Neural cell (in vitro differentiated cells): ENCODE measurements at regions not wholly inside any gene's neighbourhood (a gene's known extent, or its start where the extent isn't known, plus 50 kb on each side); places are given as distances from the start of the nearest gene placed in this dataset.
"Not testable (repeated sequence)": the region's sequence is repeated elsewhere in the genome, so short reads cannot be mapped to it uniquely, and the experiment has no call there.

ENCODE experiments used
- H2AFZ ChIP-seq: fragments of 200-600, 300-800 bp; sonication (generic), shearing (Covaris generic); 2 replicates; pipeline ENCODE4 v1.6.0; 2014; ENCODE audit warnings: low read depth, mild to moderate bottlenecking, antibody characterized with exemption, low read length, moderate library complexity
- H3F3A ChIP-seq: fragments of 200-600 bp; shearing (Covaris generic); 2 replicates; pipeline ENCODE4 v1.6.1; 2016; ENCODE audit warnings: mild to moderate bottlenecking, moderate library complexity, mixed read lengths, antibody characterized with exemption, low read length; ENCODE audit not compliant: insufficient read depth, poor library complexity, severe bottlenecking
- H3K27ac ChIP-seq: fragments of 200-600, 300-800 bp; sonication (generic), shearing (Covaris generic); 2 replicates; pipeline ENCODE4 v1.5.1; 2014; ENCODE audit warnings: mild to moderate bottlenecking, low read length, moderate library complexity
- H3K27me3 ChIP-seq: fragments of 300-800, 200-600 bp; sonication (generic), shearing (Covaris generic); 2 replicates; pipeline ENCODE4 v1.6.0; 2014; ENCODE audit warnings: mild to moderate bottlenecking, low read depth, low read length, moderate library complexity; ENCODE audit not compliant: insufficient read depth
- H3K36me3 ChIP-seq: fragments of 300-800, 200-600 bp; sonication (generic), shearing (Covaris generic); 2 replicates; pipeline ENCODE4 v1.5.1; 2014; ENCODE audit warnings: mild to moderate bottlenecking, antibody characterized with exemption, low read length, moderate library complexity; ENCODE audit not compliant: insufficient read depth
- H3K4me2 ChIP-seq: fragments of 300-800, 200-600 bp; sonication (generic), shearing (Covaris generic); 2 replicates; pipeline ENCODE4 v1.6.0; 2014; ENCODE audit warnings: mild to moderate bottlenecking, low read length
- H3K4me3 ChIP-seq: fragments of 300-800, 200-600 bp; sonication (generic), shearing (Covaris generic); 2 replicates; pipeline ENCODE4 v1.5.1; 2014; ENCODE audit warnings: mild to moderate bottlenecking, low read length, moderate library complexity
- H3K79me2 ChIP-seq: fragments of 200-600 bp; shearing (Covaris generic); replicated peaks from 2 replicates; pipeline ENCODE4 v1.6.0; 2014; ENCODE audit warnings: mild to moderate bottlenecking, low read length, moderate library complexity; ENCODE audit not compliant: insufficient read depth
- H3K9ac ChIP-seq: fragments of 300-800, 200-600 bp; sonication (generic), shearing (Covaris generic); 2 replicates; pipeline ENCODE4 v1.6.1; 2016; ENCODE audit warnings: mild to moderate bottlenecking, low read length, mixed read lengths
- H3K9me2 ChIP-seq: fragments of 200-600 bp; shearing (Covaris generic); 2 replicates; pipeline ENCODE4 v1.6.1; 2016; ENCODE audit warnings: mild to moderate bottlenecking, low read length, mixed read lengths; ENCODE audit not compliant: insufficient read depth
- H3K9me3 ChIP-seq: fragments of 200-600, 300-800 bp; sonication (generic), shearing (Covaris generic); 2 replicates; pipeline ENCODE4 v1.6.1; 2016; ENCODE audit warnings: mild to moderate bottlenecking, mixed run types, low read length, moderate library complexity, mixed read lengths
- H4K20me1 ChIP-seq: fragments of 200-600 bp; shearing (Covaris generic); 2 replicates; pipeline ENCODE4 v1.6.1; 2016; ENCODE audit warnings: mild to moderate bottlenecking, mixed run types; ENCODE audit not compliant: insufficient read depth
- CTCF ChIP-seq: fragments of 450-650 bp; IDR thresholded peaks from 2 replicates; pipeline ENCODE4 v1.5.1; 2014; ENCODE audit warnings: antibody characterized with exemption, mild to moderate bottlenecking, moderate library complexity; ENCODE audit not compliant: poor library complexity, severe bottlenecking
- EP300 ChIP-seq: fragments of 450-650 bp; conservative IDR thresholded peaks from 2 replicates; pipeline ENCODE4 v1.6.1; 2014; ENCODE audit warnings: antibody characterized with exemption, mild to moderate bottlenecking, moderate library complexity; ENCODE audit not compliant: poor library complexity, severe bottlenecking
- EZH2 ChIP-seq: fragments of 200-600, 300-800 bp; shearing (Covaris generic), sonication (generic); IDR thresholded peaks from 2 replicates; pipeline ENCODE4 v1.6.1; 2014; ENCODE audit warnings: antibody characterized with exemption, low read length, borderline replicate concordance, mild to moderate bottlenecking; ENCODE audit not compliant: insufficient read depth, poor library complexity, severe bottlenecking
- MXI1 ChIP-seq: fragments of 450-650 bp; conservative IDR thresholded peaks from 2 replicates; pipeline ENCODE4 v1.6.1; 2014; ENCODE audit warnings: antibody characterized with exemption, mild to moderate bottlenecking; ENCODE audit not compliant: poor library complexity, severe bottlenecking
- POLR2AphosphoS5 ChIP-seq: IDR thresholded peaks from 2 replicates; pipeline ENCODE4 v1.6.1; 2012
- RAD21 ChIP-seq: fragments of 450-650 bp; conservative IDR thresholded peaks from 2 replicates; pipeline ENCODE4 v1.6.1; 2014; ENCODE audit warnings: antibody characterized with exemption, mild to moderate bottlenecking, moderate library complexity
- SMC3 ChIP-seq: fragments of 450-650 bp; conservative IDR thresholded peaks from 2 replicates; pipeline ENCODE4 v1.6.1; 2014; ENCODE audit warnings: antibody characterized with exemption, mild to moderate bottlenecking, moderate library complexity; ENCODE audit not compliant: poor library complexity
- TAF1 ChIP-seq: IDR thresholded peaks from 2 replicates; pipeline ENCODE4 v1.6.1; 2012; ENCODE audit warnings: low read depth
- TF ChIP-seq, protein P1 (sequence below): IDR thresholded peaks from 2 replicates; pipeline ENCODE4 v1.6.1; 2012; ENCODE audit warnings: borderline replicate concordance

- no peak overlapping the region for H3K4me3 ChIP-seq
- no peaks in the 10 kb centered on the region for H3F3A ChIP-seq
Observed at GRCh38 chr3:171915275-171915674, 72.1 kb downstream of the TMEM212 start.

DNA sequence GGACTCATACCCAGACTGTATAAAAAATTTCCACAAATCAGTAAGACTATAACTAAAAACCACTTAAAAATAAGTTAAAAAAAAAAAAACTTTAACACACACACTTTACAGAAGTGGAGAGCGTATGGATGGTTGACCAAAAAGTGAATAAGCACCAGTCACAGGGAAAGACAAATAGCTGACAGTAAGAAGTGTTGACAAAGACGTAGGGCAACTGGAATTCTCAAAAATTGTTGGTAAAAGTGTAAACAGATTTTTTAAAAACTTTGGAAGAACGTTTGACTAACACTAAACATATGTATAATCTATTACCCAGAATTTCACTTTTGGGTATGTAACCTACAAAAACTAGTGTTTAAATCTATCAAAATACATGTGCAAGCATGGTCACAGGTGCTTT lies 73.7 kb downstream of the TMEM212 start:
- H3K79me2 ChIP-seq, result no peaks in the 10 kb centered on the region
- H3K27ac ChIP-seq, result no peak overlapping the region
- TF ChIP-seq SMC3 (no peak), EZH2 (no peak), CTCF (no peak), EP300 (no peak), TAF1 (no peak), RAD21 (no peak), MXI1 (no peak), POLR2AphosphoS5 (no peak)
- TF ChIP-seq, protein P1, sequence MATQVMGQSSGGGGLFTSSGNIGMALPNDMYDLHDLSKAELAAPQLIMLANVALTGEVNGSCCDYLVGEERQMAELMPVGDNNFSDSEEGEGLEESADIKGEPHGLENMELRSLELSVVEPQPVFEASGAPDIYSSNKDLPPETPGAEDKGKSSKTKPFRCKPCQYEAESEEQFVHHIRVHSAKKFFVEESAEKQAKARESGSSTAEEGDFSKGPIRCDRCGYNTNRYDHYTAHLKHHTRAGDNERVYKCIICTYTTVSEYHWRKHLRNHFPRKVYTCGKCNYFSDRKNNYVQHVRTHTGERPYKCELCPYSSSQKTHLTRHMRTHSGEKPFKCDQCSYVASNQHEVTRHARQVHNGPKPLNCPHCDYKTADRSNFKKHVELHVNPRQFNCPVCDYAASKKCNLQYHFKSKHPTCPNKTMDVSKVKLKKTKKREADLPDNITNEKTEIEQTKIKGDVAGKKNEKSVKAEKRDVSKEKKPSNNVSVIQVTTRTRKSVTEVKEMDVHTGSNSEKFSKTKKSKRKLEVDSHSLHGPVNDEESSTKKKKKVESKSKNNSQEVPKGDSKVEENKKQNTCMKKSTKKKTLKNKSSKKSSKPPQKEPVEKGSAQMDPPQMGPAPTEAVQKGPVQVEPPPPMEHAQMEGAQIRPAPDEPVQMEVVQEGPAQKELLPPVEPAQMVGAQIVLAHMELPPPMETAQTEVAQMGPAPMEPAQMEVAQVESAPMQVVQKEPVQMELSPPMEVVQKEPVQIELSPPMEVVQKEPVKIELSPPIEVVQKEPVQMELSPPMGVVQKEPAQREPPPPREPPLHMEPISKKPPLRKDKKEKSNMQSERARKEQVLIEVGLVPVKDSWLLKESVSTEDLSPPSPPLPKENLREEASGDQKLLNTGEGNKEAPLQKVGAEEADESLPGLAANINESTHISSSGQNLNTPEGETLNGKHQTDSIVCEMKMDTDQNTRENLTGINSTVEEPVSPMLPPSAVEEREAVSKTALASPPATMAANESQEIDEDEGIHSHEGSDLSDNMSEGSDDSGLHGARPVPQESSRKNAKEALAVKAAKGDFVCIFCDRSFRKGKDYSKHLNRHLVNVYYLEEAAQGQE, result no peak
- no peak overlapping the region for H3K4me3 ChIP-seq
- H3K4me2 ChIP-seq, result no peak overlapping the region
- H3K9me3 ChIP-seq, result no peaks in the 10 kb centered on the region
- no peak overlapping the region for H2AFZ ChIP-seq
- no peak overlapping the region for H3K9ac ChIP-seq
- no peaks in the 10 kb centered on the region for H3F3A ChIP-seq
- no peaks in the 10 kb centered on the region for H3K9me2 ChIP-seq
- H3K27me3 ChIP-seq, result no peaks in the 10 kb centered on the region
- no peaks in the 10 kb centered on the region for H3K36me3 ChIP-seq
- H4K20me1 ChIP-seq, result no peaks in the 10 kb centered on the region

More at GRCh38 chr3:171915275-171915674, 72.1 kb downstream of the TMEM212 start:
- Histone ChIP-seq H3K4me2 (no peak overlapping the region), H3K9ac (no peak overlapping the region), H3K9me3 (no peaks in the 10 kb centered on the region), H3K79me2 (no peaks in the 10 kb centered on the region), H3K27me3 (no peaks in the 10 kb centered on the region), H3K27ac (no peak overlapping the region), H3K9me2 (no peaks in the 10 kb centered on the region), H2AFZ (no peak overlapping the region), H3K36me3 (no peaks in the 10 kb centered on the region), H4K20me1 (no peaks in the 10 kb centered on the region)
- no peak for TF ChIP-seq RAD21
- TF ChIP-seq POLR2AphosphoS5, result no peak
- TF ChIP-seq CTCF, result no peak
- no peak for TF ChIP-seq EZH2
- TF ChIP-seq MXI1, result no peak

GRCh38 chr3:171922629-171923028 lies 79.5 kb downstream of the TMEM212 start:
- not testable (repeated sequence) for H2AFZ ChIP-seq, H3K4me3 ChIP-seq

GRCh38 chr3:171923668-171924067 lies 80.5 kb downstream of the TMEM212 start:
- not testable (repeated sequence) for H3K4me3 ChIP-seq, H3K4me2 ChIP-seq, H3K9ac ChIP-seq, H3K9me2 ChIP-seq, H3F3A ChIP-seq, H3K27me3 ChIP-seq, H3K79me2 ChIP-seq, H3K9me3 ChIP-seq, H2AFZ ChIP-seq, H3K36me3 ChIP-seq, H4K20me1 ChIP-seq, H3K27ac ChIP-seq

More at GRCh38 chr3:171922629-171923028, 79.5 kb downstream of the TMEM212 start:
- H3K27ac ChIP-seq, H3K27me3 ChIP-seq, H3K79me2 ChIP-seq, H3K9ac ChIP-seq, H3K9me3 ChIP-seq, H3K9me2 ChIP-seq, H3K4me2 ChIP-seq, H3F3A ChIP-seq, H3K36me3 ChIP-seq, H4K20me1 ChIP-seq: not testable (repeated sequence)
